ENCODE measurements at regions not wholly inside any gene's neighbourhood (a gene's known extent, or its start where the extent isn't known, plus 50 kb on each side); places are given as distances from the start of the nearest gene placed in this dataset.

GRCh38 chr6:105901583-105901982 is 184.6 kb upstream of the PRDM1 start:
- no peak for DNase-seq

- DNase-seq: no peak
These were observed 185.8 kb upstream of the PRDM1 start for GRCh38 chr6:105900125-105900937.

- DNase-seq: no peak
These were observed 187.8 kb upstream of the PRDM1 start for GRCh38 chr6:105898286-105898685.

GRCh38 chr6:105897131-105897530 is 189.0 kb upstream of the PRDM1 start:
- no peak for DNase-seq

GRCh38 chr6:105896821-105897095 is 189.4 kb upstream of the PRDM1 start:
- DNase-seq: no peak

- DNase-seq: no peak
These were observed 189.9 kb upstream of the PRDM1 start for GRCh38 chr6:105896052-105896820.

GRCh38 chr6:105894556-105894955 is 191.6 kb upstream of the PRDM1 start:
- no peak for DNase-seq

GRCh38 chr6:105893741-105894140 is 192.4 kb upstream of the PRDM1 start:
- no peak for DNase-seq

- no peak for DNase-seq
These were observed 193.4 kb upstream of the PRDM1 start for GRCh38 chr6:105892577-105893262.

GRCh38 chr6:105890521-105891244 is 195.5 kb upstream of the PRDM1 start:
- no peak for DNase-seq

GRCh38 chr6:105889902-105890301 is 196.2 kb upstream of the PRDM1 start:
- DNase-seq: no peak

- DNase-seq: no peak
These were observed 199.2 kb upstream of the PRDM1 start for GRCh38 chr6:105886814-105887544.

GRCh38 chr6:105886066-105886813 is 199.9 kb upstream of the PRDM1 start:
- DNase-seq: no peak

GRCh38 chr6:105884426-105884825 is 201.7 kb upstream of the PRDM1 start:
- no peak for DNase-seq

- no peak for DNase-seq
These were observed 202.1 kb upstream of the PRDM1 start for GRCh38 chr6:105884011-105884410.

- no peak for DNase-seq
These were observed 203.3 kb upstream of the PRDM1 start for GRCh38 chr6:105882828-105883227.

GRCh38 chr6:105882121-105882803 is 203.9 kb upstream of the PRDM1 start:
- DNase-seq: no peak

GRCh38 chr6:105881608-105882007 is 204.5 kb upstream of the PRDM1 start:
- DNase-seq: no peak

GRCh38 chr6:105880030-105880492 is 206.1 kb upstream of the PRDM1 start:
- no peak for DNase-seq

- no peak for DNase-seq
These were observed 207.0 kb upstream of the PRDM1 start for GRCh38 chr6:105879146-105879545.

All from NCI-H1930 (cell line).